Loucy (cell line): ENCODE measurements at regions not wholly inside any gene's neighbourhood (a gene's known extent, or its start where the extent isn't known, plus 50 kb on each side); places are given as distances from the start of the nearest gene placed in this dataset.

Experiments
- H2AFZ ChIP-seq: fragments of 200-600 bp; sonication (generic); 2 replicates; pipeline ENCODE4 v1.6.0; 2016; ENCODE audit warnings: antibody characterized with exemption, mild to moderate bottlenecking, low read length, moderate library complexity
- H3F3A ChIP-seq: fragments of 200-600 bp; 2 replicates; pipeline ENCODE4 v1.6.0; 2016; ENCODE audit warnings: antibody characterized with exemption, low read depth, mild to moderate bottlenecking
- H3K27me3 ChIP-seq: fragments of 200-600 bp; sonication (generic); 2 replicates; pipeline ENCODE4 v1.6.1; 2014; ENCODE audit warnings: low read length, mild to moderate bottlenecking; ENCODE audit not compliant: insufficient read depth, poor library complexity, severe bottlenecking
- H3K36me3 ChIP-seq: fragments of 200-600 bp; sonication (generic); 2 replicates; pipeline ENCODE4 v1.6.1; 2016; ENCODE audit warnings: low read length; ENCODE audit not compliant: insufficient read depth
- H3K4me1 ChIP-seq: fragments of 200-600 bp; sonication (generic); 2 replicates; pipeline ENCODE4 v1.5.1; 2014; ENCODE audit warnings: low read length, mild to moderate bottlenecking; ENCODE audit not compliant: insufficient read depth, poor library complexity, severe bottlenecking
- H3K4me2 ChIP-seq: fragments of 200-600 bp; sonication (generic); 2 replicates; pipeline ENCODE4 v1.6.0; 2014; ENCODE audit warnings: antibody characterized with exemption, low read length, low read depth, mild to moderate bottlenecking; ENCODE audit not compliant: poor library complexity, severe bottlenecking
- H3K4me3 ChIP-seq: fragments of 200-600 bp; sonication (generic); 2 replicates; pipeline ENCODE4 v1.5.1; 2014; ENCODE audit warnings: low read length, mild to moderate bottlenecking, mixed read lengths; ENCODE audit not compliant: poor library complexity, severe bottlenecking
- H3K79me2 ChIP-seq: fragments of 200-600 bp; sonication (generic); 2 replicates; pipeline ENCODE4 v1.6.1; 2014; ENCODE audit warnings: low read length; ENCODE audit not compliant: insufficient read depth
- H3K9ac ChIP-seq: fragments of 200-600 bp; sonication (generic); 2 replicates; pipeline ENCODE4 v1.6.0; 2014; ENCODE audit warnings: mild to moderate bottlenecking, low read depth, low read length, moderate library complexity; ENCODE audit not compliant: poor library complexity, severe bottlenecking
- H3K9me2 ChIP-seq: fragments of 200-600 bp; sonication (generic); replicated peaks from 2 replicates; pipeline ENCODE4 v1.6.1; 2016; ENCODE audit warnings: low read depth, low read length, mixed read lengths
- H3K9me3 ChIP-seq: fragments of 200-600 bp; sonication (generic); 2 replicates; pipeline ENCODE4 v1.6.1; 2014; ENCODE audit warnings: mild to moderate bottlenecking, antibody characterized with exemption, low read length, low read depth; ENCODE audit not compliant: insufficient read depth
- H4K20me1 ChIP-seq: fragments of 200-600 bp; sonication (generic); 2 replicates; pipeline ENCODE4 v1.6.0; 2014; ENCODE audit warnings: antibody characterized with exemption, low read length, mild to moderate bottlenecking; ENCODE audit not compliant: insufficient read depth, poor library complexity, severe bottlenecking
- CTCF ChIP-seq: fragments of 200-600 bp; sonication (generic); conservative IDR thresholded peaks from 2 replicates; pipeline ENCODE4 v1.5.1; 2014; ENCODE audit warnings: mild to moderate bottlenecking, antibody characterized with exemption, low read length
- EZH2phosphoT487 ChIP-seq: fragments of 200-600 bp; IDR thresholded peaks from 2 replicates; pipeline ENCODE4 v1.6.1; 2018; ENCODE audit warnings: antibody characterized with exemption, mild to moderate bottlenecking, moderate library complexity, borderline replicate concordance

GRCh38 chr6:91464718-91465117 is 877.8 kb upstream of the MAP3K7 start:
- Histone ChIP-seq H3K4me2 (no peak overlapping the region), H3K4me3 (no peak overlapping the region), H3K9me2 (no peaks in the 10 kb centered on the region), H2AFZ (no peak overlapping the region), H3K9ac (no peak overlapping the region), H3K79me2 (no peaks in the 10 kb centered on the region), H3K36me3 (no peaks in the 10 kb centered on the region), H3K9me3 (no peaks in the 10 kb centered on the region), H3F3A (no peaks in the 10 kb centered on the region), H3K4me1 (no peaks in the 10 kb centered on the region), H3K27me3 (no peaks in the 10 kb centered on the region), H4K20me1 (no peaks in the 10 kb centered on the region)
- TF ChIP-seq EZH2phosphoT487 (no peak), CTCF (no peak)

- Histone ChIP-seq H3K36me3 (no peaks in the 10 kb centered on the region), H3K9ac (no peak overlapping the region), H4K20me1 (no peaks in the 10 kb centered on the region), H3K79me2 (no peaks in the 10 kb centered on the region), H3K4me3 (no peak overlapping the region), H3K4me2 (no peak overlapping the region), H3F3A (no peaks in the 10 kb centered on the region), H2AFZ (no peak overlapping the region), H3K9me3 (no peaks in the 10 kb centered on the region), H3K9me2 (no peaks in the 10 kb centered on the region), H3K27me3 (no peaks in the 10 kb centered on the region), H3K4me1 (no peaks in the 10 kb centered on the region)
- TF ChIP-seq EZH2phosphoT487 (no peak), CTCF (no peak)
Observed at GRCh38 chr6:91464201-91464600, 877.3 kb upstream of the MAP3K7 start.

GRCh38 chr6:91462241-91462640 is 875.4 kb upstream of the MAP3K7 start:
- H4K20me1 ChIP-seq, result no peaks in the 10 kb centered on the region
- H3K9ac ChIP-seq, result no peak overlapping the region
- H3K27me3 ChIP-seq, result no peaks in the 10 kb centered on the region
- no peaks in the 10 kb centered on the region for H3F3A ChIP-seq
- no peaks in the 10 kb centered on the region for H3K4me1 ChIP-seq
- no peak overlapping the region for H3K4me3 ChIP-seq
- H3K36me3 ChIP-seq, result no peaks in the 10 kb centered on the region
- no peaks in the 10 kb centered on the region for H3K79me2 ChIP-seq
- H3K4me2 ChIP-seq, result no peak overlapping the region
- H3K9me2 ChIP-seq, result no peaks in the 10 kb centered on the region
- H3K9me3 ChIP-seq, result no peaks in the 10 kb centered on the region
- TF ChIP-seq CTCF, result no peak
- TF ChIP-seq EZH2phosphoT487, result no peak
- no peak overlapping the region for H2AFZ ChIP-seq
